ENCODE measurements at regions not wholly inside any gene's neighbourhood (a gene's known extent, or its start where the extent isn't known, plus 50 kb on each side); places are given as distances from the start of the nearest gene placed in this dataset.

- intact Hi-C loops (cut with micrococcal nuclease): no loop called here
- no peaks in the 10 kb centered on the region for H3K27me3 Mint-ChIP-seq (ENCODE audit: low read depth)
- H3K27ac Mint-ChIP-seq: no peak overlapping the region
- no peaks in the 10 kb centered on the region for H3K9me3 Mint-ChIP-seq
- no peaks in the 10 kb centered on the region for H3K36me3 Mint-ChIP-seq (ENCODE audit: low read depth)
- H3K4me3 Mint-ChIP-seq (ENCODE audit: low read depth): no peak overlapping the region
- H3K4me1 Mint-ChIP-seq (ENCODE audit: low read depth): no peaks in the 10 kb centered on the region
- no peak for DNase-seq (ENCODE audit: low spot score)
Measured at GRCh38 chr5:125202871-125203438, 456.5 kb upstream of the ZNF608 start.

GRCh38 chr5:125203912-125204311 is 457.5 kb upstream of the ZNF608 start:
- Mint-ChIP-seq H3K9me3 (no peaks in the 10 kb centered on the region), H3K27ac (no peak overlapping the region), H3K4me3 (ENCODE audit: low read depth) (no peak overlapping the region), H3K36me3 (ENCODE audit: low read depth) (no peaks in the 10 kb centered on the region), H3K4me1 (ENCODE audit: low read depth) (no peaks in the 10 kb centered on the region), H3K27me3 (ENCODE audit: low read depth) (no peaks in the 10 kb centered on the region)
- no peak for DNase-seq (ENCODE audit: low spot score)
- intact Hi-C loops (cut with micrococcal nuclease): no loop called here

- no peak overlapping the region for H3K27ac Mint-ChIP-seq
- no peaks in the 10 kb centered on the region for H3K9me3 Mint-ChIP-seq
- no peaks in the 10 kb centered on the region for H3K4me1 Mint-ChIP-seq (ENCODE audit: low read depth)
- H3K4me3 Mint-ChIP-seq (ENCODE audit: low read depth): no peak overlapping the region
- no peaks in the 10 kb centered on the region for H3K27me3 Mint-ChIP-seq (ENCODE audit: low read depth)
- H3K36me3 Mint-ChIP-seq (ENCODE audit: low read depth): no peaks in the 10 kb centered on the region
- DNase-seq (ENCODE audit: low spot score): no peak
- intact Hi-C loops (cut with micrococcal nuclease): no loop called here
Measured at GRCh38 chr5:125205601-125206225, 459.3 kb upstream of the ZNF608 start.

GRCh38 chr5:125207856-125208255 is 461.4 kb upstream of the ZNF608 start:
- no peaks in the 10 kb centered on the region for H3K27me3 Mint-ChIP-seq (ENCODE audit: low read depth)
- H3K36me3 Mint-ChIP-seq (ENCODE audit: low read depth): no peaks in the 10 kb centered on the region
- H3K9me3 Mint-ChIP-seq: no peaks in the 10 kb centered on the region
- DNase-seq (ENCODE audit: low spot score): no peak
- H3K4me3 Mint-ChIP-seq (ENCODE audit: low read depth): no peak overlapping the region
- H3K27ac Mint-ChIP-seq: no peak overlapping the region
- intact Hi-C loops (cut with micrococcal nuclease): no loop called here
- H3K4me1 Mint-ChIP-seq (ENCODE audit: low read depth): no peaks in the 10 kb centered on the region

- H3K4me1 Mint-ChIP-seq (ENCODE audit: low read depth): no peaks in the 10 kb centered on the region
- no peak overlapping the region for H3K27ac Mint-ChIP-seq
- H3K9me3 Mint-ChIP-seq: no peaks in the 10 kb centered on the region
- H3K36me3 Mint-ChIP-seq (ENCODE audit: low read depth): no peaks in the 10 kb centered on the region
- no peak for DNase-seq (ENCODE audit: low spot score)
- intact Hi-C loops (cut with micrococcal nuclease): no loop called here
- H3K27me3 Mint-ChIP-seq (ENCODE audit: low read depth): no peaks in the 10 kb centered on the region
- no peak overlapping the region for H3K4me3 Mint-ChIP-seq (ENCODE audit: low read depth)
Measured at GRCh38 chr5:125209650-125210049, 463.2 kb upstream of the ZNF608 start.

- no peaks in the 10 kb centered on the region for H3K4me1 Mint-ChIP-seq (ENCODE audit: low read depth)
- H3K27ac Mint-ChIP-seq: no peak overlapping the region
- intact Hi-C loops (cut with micrococcal nuclease): no loop called here
- H3K9me3 Mint-ChIP-seq: no peaks in the 10 kb centered on the region
- DNase-seq (ENCODE audit: low spot score): no peak
- H3K4me3 Mint-ChIP-seq (ENCODE audit: low read depth): no peak overlapping the region
- H3K27me3 Mint-ChIP-seq (ENCODE audit: low read depth): no peaks in the 10 kb centered on the region
- H3K36me3 Mint-ChIP-seq (ENCODE audit: low read depth): no peaks in the 10 kb centered on the region
Measured at GRCh38 chr5:125210242-125210947, 464.0 kb upstream of the ZNF608 start.

- Mint-ChIP-seq H3K4me3 (ENCODE audit: low read depth) (no peak overlapping the region), H3K4me1 (ENCODE audit: low read depth) (no peaks in the 10 kb centered on the region), H3K27me3 (ENCODE audit: low read depth) (no peaks in the 10 kb centered on the region), H3K9me3 (no peaks in the 10 kb centered on the region), H3K27ac (no peak overlapping the region), H3K36me3 (ENCODE audit: low read depth) (no peaks in the 10 kb centered on the region)
- DNase-seq (ENCODE audit: low spot score): no peak
- intact Hi-C loops (cut with micrococcal nuclease): no loop called here
Measured at GRCh38 chr5:125214080-125214479, 467.6 kb upstream of the ZNF608 start.

- Mint-ChIP-seq H3K27ac (no peak overlapping the region), H3K36me3 (ENCODE audit: low read depth) (no peaks in the 10 kb centered on the region), H3K4me1 (ENCODE audit: low read depth) (no peaks in the 10 kb centered on the region), H3K4me3 (ENCODE audit: low read depth) (no peak overlapping the region), H3K27me3 (ENCODE audit: low read depth) (no peaks in the 10 kb centered on the region), H3K9me3 (no peaks in the 10 kb centered on the region)
- intact Hi-C loops (cut with micrococcal nuclease): no loop called here
- DNase-seq (ENCODE audit: low spot score): no peak
Measured at GRCh38 chr5:125215593-125215992, 469.2 kb upstream of the ZNF608 start.

GRCh38 chr5:125219710-125220109 is 473.3 kb upstream of the ZNF608 start:
- no peaks in the 10 kb centered on the region for H3K27me3 Mint-ChIP-seq (ENCODE audit: low read depth)
- intact Hi-C loops (cut with micrococcal nuclease): no loop called here
- no peaks in the 10 kb centered on the region for H3K4me1 Mint-ChIP-seq (ENCODE audit: low read depth)

GRCh38 chr5:125220284-125220683 is 473.8 kb upstream of the ZNF608 start:
- no peaks in the 10 kb centered on the region for H3K36me3 Mint-ChIP-seq (ENCODE audit: low read depth)
- no peaks in the 10 kb centered on the region for H3K4me1 Mint-ChIP-seq (ENCODE audit: low read depth)
- H3K27me3 Mint-ChIP-seq (ENCODE audit: low read depth): no peaks in the 10 kb centered on the region
- H3K4me3 Mint-ChIP-seq (ENCODE audit: low read depth): no peak overlapping the region
- H3K9me3 Mint-ChIP-seq: no peaks in the 10 kb centered on the region
- no peak for DNase-seq (ENCODE audit: low spot score)
- intact Hi-C loops (cut with micrococcal nuclease): no loop called here
- H3K27ac Mint-ChIP-seq: no peak overlapping the region

More at GRCh38 chr5:125219710-125220109, 473.3 kb upstream of the ZNF608 start:
- Mint-ChIP-seq H3K4me3 (ENCODE audit: low read depth) (no peak overlapping the region), H3K9me3 (no peaks in the 10 kb centered on the region), H3K27ac (no peak overlapping the region), H3K36me3 (ENCODE audit: low read depth) (no peaks in the 10 kb centered on the region)
- DNase-seq (ENCODE audit: low spot score): no peak

GRCh38 chr5:125222597-125223240 is 476.3 kb upstream of the ZNF608 start:
- Mint-ChIP-seq H3K27me3 (ENCODE audit: low read depth) (no peaks in the 10 kb centered on the region), H3K27ac (no peak overlapping the region), H3K36me3 (ENCODE audit: low read depth) (no peaks in the 10 kb centered on the region), H3K9me3 (no peaks in the 10 kb centered on the region), H3K4me1 (ENCODE audit: low read depth) (no peaks in the 10 kb centered on the region), H3K4me3 (ENCODE audit: low read depth) (no peak overlapping the region)
- intact Hi-C loops (cut with micrococcal nuclease): no loop called here
- DNase-seq (ENCODE audit: low spot score): no peak

GRCh38 chr5:125225424-125225823 is 479.0 kb upstream of the ZNF608 start:
- Mint-ChIP-seq H3K4me3 (ENCODE audit: low read depth) (no peak overlapping the region), H3K9me3 (no peaks in the 10 kb centered on the region), H3K27ac (no peak overlapping the region), H3K27me3 (ENCODE audit: low read depth) (no peaks in the 10 kb centered on the region), H3K4me1 (ENCODE audit: low read depth) (no peaks in the 10 kb centered on the region), H3K36me3 (ENCODE audit: low read depth) (no peaks in the 10 kb centered on the region)
- intact Hi-C loops (cut with micrococcal nuclease): no loop called here
- DNase-seq (ENCODE audit: low spot score): no peak

GRCh38 chr5:125226825-125227224 is 480.4 kb upstream of the ZNF608 start:
- Mint-ChIP-seq H3K27ac (no peak overlapping the region), H3K27me3 (ENCODE audit: low read depth) (no peaks in the 10 kb centered on the region), H3K4me1 (ENCODE audit: low read depth) (no peaks in the 10 kb centered on the region), H3K4me3 (ENCODE audit: low read depth) (no peak overlapping the region), H3K9me3 (peaks cover 5% of the 10 kb centered on the region), H3K36me3 (ENCODE audit: low read depth) (no peaks in the 10 kb centered on the region)
- DNase-seq (ENCODE audit: low spot score): no peak
- intact Hi-C loops (cut with micrococcal nuclease): no loop called here

All from activated T-helper 2 cell treated with anti-CD3 and anti-CD28 coated beads, Interferon-gamma antibody, Interleukin-2, Interleukin-4, amounts not matched to agents 10 μg/mL and 5 μg/mL and 100 μg/mL, durations not matched to agents 14 hours and 24 hours and 36 hours (primary cell).